GM19239 (cell line): ENCODE measurements at regions not wholly inside any gene's neighbourhood (a gene's known extent, or its start where the extent isn't known, plus 50 kb on each side); places are given as distances from the start of the nearest gene placed in this dataset.

ENCODE experiments used
- DNase-seq: peaks from one replicate; pipeline ENCODE4 v3.0.0; 2011; ENCODE audit warnings: low spot score; ENCODE audit not compliant: insufficient read length
- FAIRE-seq: peaks from 2 replicates; lab custom pipeline; 2011; peaks lifted over from hg19 to GRCh38; lab: Jason Lieb, UNC

DNA sequence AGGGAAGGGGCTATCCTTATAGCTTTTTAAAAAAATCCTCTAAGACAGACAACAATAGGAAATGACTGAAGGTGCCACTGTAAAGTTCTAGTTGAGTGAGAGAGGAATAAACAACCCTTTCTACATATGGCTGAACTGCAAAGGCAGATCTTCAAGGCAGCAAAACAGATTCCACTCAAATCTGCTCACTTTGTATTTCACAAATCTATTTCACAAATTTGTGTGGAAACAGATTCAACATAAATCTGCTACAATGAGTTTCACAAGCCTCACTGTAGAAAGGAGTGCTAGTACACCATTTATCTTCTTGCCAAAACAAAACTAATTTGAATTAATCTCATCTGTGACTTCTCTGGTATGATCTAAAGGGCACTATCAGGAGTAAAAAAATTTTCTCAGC, 451.3 kb downstream of the PLA2G4A start:
- DNase-seq (no peak), FAIRE-seq (no peak)

DNA sequence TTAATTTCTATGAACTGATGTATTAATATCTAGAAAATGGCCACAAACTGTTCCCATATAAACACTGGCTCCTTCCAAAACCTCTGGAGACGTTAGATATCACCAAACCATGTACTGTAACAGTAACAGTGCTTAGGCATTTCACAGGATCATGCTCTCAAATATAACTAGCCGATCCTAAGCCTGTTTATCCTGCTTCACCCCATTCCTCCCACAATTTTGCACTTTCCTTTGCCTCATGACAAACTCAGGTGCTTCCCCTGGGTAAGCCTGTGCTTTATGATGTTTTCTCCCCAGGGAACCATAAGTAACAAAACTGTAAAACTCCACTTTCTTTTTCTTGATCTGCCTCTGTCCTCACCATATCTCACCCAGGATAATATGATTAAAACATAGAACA, 452.3 kb downstream of the PLA2G4A start:
- no peak for DNase-seq
- FAIRE-seq = no peak

DNA sequence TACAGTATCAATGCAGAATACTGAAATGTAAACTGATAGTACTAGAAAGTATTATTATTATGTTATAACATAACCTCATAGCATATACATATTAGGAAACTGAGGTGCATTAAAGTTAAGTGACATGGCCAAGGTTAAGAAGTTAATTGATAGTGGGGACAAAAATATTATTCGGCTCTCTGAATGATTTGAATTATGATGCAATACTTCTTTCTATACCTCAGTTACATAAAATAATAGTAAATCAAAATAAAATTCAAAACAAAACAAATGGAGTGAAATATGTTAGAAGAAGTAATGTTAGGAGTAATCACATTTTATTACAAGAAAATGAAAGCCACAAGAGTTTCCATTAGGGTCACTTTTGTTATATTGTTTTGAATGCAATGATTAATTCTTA, 455.2 kb downstream of the PLA2G4A start:
- DNase-seq (no peak), FAIRE-seq (no peak)

DNA sequence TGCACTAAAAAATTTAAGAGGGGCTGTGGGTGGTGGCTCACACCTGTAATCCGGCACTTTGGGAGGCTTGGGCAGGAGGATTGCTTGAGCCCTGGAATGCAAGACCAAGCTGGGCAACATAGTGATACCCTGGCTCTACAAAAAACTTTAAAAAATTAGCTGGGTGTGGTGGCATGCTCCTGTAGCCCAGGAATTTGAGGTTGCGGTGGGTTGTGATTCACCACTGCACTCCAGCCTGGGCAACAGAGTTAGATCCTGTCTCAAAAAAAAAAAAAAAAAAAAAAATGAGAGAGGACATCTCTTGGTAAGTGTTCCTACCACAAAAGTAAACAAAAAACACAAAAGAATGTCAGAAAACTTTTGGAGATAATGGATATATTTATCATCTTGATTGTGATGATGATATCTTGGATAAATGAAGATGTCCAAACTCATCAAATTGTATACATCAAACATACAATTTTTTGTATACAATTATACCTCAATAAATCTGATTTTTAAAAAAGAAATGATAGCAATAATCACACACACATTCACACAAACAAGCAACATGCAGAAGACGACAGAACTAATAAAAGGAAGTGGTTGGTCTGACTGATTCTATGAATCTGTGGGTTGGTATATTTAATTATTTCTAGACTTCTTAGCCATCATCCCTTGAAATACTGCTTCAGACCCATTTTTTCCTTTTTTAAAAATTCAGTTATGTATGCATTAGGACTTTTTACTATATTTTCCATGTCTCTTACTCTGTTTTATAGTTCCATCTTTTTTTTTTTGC, 465.9 kb downstream of the PLA2G4A start:
- FAIRE-seq (no peak), DNase-seq (no peak)

DNA sequence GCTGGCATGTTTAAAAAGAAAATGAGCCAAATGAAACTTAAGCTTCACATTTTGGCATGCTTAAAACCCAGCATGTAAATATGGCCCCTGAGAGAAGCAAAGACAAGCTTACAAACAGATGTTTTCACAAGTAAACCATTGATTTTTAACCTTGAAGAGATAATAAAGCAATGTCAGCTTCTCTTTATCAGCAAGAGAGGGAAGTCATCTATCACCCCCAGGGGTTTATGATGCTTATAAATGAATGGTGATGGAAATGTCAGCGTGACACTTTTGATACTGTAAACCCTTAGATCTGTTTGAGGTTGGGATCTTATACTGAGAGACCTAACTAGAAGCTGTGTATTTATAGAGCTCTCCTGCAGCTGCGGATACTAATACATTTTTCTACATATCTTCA, 471.3 kb downstream of the PLA2G4A start:
- FAIRE-seq (no peak), DNase-seq (no peak)

DNA sequence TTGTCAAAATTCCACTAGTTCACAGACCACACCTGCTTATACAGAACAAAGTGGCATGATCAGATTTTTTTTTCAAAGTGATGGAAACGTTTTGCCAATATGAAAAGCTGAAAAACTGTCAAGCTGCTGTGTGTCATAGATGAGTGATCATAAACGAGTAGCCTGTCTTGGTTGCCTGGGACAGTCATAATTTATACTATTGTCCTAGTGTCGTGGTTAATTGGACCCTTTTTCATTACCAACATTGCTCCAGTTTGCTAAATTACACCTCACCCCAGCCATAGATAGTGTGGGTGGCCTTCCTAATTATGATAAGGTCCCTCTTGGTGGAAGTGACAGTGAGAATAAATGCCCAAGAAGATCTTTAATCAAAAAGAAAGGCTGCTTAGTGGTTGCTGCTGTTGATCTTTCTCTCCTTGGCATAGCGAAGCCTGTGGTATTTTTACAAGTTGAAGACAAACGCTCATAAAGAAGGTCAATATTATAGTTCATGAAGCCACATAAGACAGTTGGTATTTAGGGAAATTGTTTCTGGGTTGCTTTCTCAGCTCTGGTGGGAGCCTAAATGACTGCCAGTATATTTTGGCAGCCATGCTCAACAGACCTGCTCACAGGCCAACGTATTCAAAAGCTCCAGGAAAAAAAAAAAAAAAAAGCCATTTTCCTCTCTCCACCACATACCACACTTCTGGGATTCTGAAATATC, 478.1 kb downstream of the PLA2G4A start:
- no peak for FAIRE-seq
- no peak for DNase-seq

DNA sequence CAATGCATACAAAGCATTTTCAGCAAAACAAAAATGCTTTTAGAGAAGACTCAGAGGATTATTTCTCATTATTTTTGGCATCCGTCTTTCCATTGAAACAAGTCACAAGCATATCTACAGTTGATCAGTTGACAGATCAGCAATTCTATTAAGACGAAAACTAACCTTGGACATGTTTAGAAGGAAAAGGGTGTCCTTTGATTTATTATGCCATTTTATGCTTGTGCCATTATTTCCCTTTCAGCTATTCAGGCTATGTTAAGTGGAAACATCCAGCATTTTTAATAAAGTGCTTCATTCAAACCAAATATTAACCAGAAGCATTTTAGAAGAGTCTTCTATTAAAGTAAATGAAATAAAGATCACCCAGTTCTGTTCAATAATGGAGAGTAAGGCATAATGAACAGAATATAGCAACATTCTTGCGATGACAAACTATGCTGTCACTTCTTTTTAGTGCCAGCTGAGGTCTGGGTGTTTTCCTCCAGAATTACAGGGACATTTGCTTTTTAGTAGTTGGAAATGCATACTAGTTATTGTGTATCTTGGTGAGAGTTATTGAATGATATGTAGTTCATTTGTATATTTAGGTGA, 481.4 kb downstream of the PLA2G4A start:
- FAIRE-seq = no peak
- DNase-seq = no peak

DNA sequence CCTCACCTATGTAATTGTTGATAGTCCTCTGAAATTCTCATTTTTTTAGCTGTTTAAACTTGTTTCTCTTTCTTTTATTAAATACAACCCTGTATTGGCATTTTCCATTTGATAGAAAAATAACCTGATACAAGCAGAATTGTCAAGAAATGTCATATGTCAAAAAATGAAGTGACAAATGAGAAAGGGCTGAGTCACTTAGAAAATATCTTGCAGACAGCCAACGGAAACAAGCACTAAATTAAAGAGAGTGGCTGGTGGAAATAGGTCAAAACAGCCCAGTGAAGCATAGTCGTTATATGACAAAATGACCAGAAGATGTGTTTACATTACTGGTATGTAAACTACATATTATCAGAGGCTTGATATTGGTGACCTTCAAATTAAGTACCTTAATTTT, 484.4 kb downstream of the PLA2G4A start:
- no peak for FAIRE-seq
- DNase-seq = no peak

DNA sequence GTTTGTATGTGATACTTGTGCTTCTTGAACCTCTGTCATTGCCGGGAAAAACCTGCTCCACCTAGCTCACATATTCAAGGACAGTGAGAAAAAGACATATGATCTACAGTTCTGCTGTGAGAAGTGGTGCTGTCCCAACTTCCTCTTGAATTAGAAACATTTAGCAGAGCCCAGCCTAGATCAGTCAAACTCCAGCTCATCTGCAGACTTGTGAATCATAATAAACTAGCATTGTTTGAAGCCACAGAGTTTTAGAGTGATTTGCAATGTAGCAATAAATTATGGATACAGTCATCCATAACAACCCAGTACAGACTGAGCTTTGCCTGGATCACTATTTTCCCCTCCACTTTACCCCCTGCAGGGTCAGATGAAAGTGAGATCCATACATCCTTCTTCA, 497.8 kb downstream of the PLA2G4A start:
- FAIRE-seq = no peak

DNA sequence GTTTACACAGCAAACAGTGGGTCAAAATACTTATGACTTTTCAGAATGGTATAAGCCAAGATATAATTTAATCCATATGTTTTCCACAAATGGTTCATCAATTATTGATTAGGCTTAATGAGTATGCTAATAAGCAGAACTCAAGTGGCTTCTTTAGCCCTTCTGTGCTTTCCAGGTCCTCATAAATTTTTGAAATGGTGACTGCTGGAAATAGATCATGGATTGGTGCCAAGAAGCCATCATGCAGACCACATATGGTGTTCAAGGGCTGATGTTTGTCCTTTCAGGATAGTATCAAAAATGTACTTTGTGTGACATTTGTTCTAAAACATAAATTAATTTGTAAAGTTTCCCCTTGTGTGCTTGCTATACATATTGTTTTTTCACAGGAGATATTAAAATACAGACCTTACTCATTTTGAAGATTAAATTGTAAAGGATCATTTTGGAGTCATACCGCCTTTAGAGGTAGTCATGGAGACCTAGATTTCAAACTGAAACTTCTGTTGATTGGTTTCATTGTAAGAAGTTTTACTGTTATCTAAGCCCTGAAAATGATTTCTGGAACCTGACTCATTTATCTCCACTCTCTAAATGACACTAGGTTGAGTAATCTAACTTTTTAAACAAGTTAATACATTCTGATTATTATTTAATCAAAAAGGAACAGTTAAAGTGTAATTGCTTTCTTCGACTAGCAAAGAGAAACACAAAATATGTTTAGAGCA, 507.9 kb downstream of the PLA2G4A start:
- FAIRE-seq = no peak

More for the DNA sequence above, 497.8 kb downstream of the PLA2G4A start:
- DNase-seq = no peak

DNA sequence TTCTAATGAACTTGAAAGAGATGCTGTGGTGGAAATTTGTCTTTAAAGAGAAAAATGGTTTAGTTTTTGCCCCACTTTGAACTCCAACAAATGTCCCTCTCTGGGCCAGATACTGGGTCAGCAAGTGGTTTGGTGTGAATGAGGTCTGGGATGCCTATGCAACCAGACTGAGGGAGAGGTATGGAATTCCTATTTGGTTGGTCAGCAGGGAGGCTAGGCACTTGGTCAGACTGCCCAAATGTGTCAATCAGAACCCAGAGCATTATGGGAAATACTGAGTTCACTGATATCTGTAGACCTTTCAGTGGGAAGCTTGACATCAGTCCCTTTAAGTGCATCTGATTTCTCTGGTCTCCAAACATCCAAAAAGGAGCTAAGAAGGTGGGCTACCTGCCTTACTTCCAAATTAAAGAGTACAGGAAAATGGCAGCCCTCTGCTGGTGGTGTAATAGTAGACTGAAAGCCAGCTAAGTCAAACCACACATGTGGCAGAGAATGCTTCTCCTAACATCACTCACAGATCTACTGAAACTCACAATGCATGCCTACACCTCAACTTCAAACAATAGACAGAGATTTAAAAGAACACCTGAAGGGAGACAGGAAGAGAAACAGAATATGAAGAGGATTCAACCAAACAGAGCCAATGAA, 510.1 kb downstream of the PLA2G4A start:
- DNase-seq = no peak
- no peak for FAIRE-seq

More for the DNA sequence above, 507.9 kb downstream of the PLA2G4A start:
- DNase-seq = no peak

DNA sequence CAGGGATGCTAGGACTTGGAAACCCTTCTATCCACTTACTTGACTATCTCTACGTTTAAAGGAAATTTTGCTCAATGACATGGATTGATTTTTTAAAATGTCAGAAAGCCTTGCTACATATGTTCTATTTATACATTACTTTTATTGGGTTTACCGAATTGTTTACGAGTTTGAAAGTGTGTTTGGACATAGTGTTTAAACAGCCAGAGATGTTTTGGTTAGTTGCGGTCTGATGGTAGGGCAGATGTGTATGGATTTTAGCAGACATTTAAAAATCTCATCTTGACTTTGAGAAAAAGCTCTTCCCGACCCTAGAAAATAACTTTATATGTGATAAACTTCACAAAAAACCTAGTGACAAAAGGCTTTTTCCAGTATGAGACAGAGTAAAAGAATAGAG, 513.7 kb downstream of the PLA2G4A start:
- FAIRE-seq = no peak

DNA sequence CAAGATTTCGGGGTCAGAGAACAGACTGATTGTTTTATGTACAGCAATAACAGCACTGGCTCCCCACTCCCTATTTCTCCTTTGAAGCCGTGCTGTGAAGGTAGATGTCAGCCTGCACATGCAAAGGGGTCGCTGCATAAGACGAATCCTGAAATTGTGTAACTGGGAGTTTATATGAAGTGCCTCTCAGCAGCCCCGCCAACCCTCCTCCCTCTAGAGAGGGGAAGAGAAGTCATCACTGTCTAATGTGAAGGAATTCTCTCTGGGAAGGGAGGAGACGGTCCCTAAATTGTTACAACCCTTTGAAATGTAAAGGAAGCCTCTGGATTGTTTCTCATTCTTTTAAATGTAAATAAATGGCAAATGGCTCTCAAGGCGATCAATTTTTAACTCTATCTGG, 545.3 kb downstream of the PLA2G4A start:
- no peak for DNase-seq

More for the DNA sequence above, 513.7 kb downstream of the PLA2G4A start:
- DNase-seq = no peak

DNA sequence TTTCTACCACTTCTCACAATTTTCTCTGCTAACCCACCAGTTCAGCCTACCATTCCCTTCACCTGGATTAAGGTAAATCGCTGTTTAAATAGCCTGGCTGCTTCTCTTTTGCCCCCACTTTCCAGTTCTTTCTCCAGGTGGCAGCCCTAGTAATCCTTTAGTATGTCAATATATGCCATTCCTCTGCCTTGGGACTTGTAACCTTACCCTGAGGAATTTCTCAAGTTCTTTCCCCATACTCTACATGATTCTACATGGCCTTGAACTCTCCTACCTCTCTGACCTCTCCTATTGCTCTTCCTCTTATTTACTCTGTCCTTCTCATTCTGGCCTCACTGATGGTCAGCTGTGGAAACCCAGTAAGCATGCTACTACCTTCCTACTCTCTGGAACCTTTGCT, 546.0 kb downstream of the PLA2G4A start:
- FAIRE-seq (no peak), DNase-seq (no peak)

More for the DNA sequence above, 545.3 kb downstream of the PLA2G4A start:
- FAIRE-seq = no peak

DNA sequence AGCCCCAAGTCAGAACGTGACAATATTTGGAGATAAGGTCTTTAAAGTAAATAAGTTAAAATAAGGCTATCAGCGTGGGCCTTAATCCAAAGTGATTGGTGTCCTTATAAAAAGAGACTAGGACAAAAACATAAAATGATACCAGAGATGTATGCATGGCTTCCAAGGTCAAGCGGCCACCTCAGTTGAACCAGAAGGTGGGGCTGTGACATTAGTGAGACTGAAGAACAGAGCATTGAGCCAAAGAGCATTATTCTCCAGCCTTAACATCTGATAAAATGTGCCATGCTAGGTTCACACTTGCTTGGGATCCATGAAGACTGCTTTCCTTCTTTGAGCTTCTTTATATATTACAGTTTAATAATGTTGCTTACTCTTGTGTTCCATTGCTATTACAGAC, 554.6 kb downstream of the PLA2G4A start:
- FAIRE-seq (no peak), DNase-seq (no peak)

DNA sequence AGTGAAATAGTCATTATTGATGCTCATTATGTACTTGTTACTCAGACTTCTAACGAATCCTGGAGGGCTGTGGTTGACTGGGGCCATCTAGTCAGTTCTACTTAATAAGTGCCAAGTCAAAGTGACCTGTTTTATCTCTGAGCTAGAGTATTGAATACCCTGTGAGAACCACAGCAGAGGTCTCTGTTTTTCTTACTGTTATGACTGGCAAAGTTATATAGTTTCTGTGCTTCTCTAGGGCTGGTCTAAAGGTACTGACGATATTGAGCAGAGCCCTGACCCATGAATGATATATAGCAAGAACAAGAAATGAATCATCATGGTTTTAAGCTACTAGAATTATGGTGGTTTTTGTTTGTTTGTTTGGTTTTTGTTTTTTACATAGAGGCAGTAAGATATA, 555.8 kb downstream of the PLA2G4A start:
- FAIRE-seq = no peak

DNA sequence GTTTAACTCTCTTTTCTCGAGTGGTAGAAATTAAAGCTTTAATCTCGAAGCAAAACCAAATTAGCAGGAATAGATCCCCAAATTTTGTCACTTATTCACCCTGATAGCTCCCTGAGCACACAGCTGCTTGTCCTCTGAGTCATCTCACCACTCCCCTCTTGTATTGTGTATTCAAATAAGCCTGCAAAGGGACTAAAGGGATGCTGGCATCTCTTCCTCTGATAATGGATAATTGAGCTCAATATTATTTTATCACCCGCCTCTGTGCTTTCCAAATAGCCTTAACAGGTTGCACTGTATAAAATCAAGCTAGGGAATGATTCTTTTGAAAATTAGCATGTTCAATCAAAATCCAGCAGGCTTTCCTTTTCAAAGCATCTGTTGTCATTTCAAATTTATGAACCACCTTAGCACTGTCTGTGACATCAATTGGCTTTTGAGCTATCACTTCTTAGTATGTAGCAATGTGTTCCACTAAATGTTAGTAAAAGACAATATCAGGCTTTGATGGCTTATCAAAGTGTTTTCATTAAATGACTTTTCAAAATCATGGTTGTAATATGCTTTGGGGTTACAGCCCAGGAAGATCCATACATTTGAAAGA, 561.6 kb downstream of the PLA2G4A start:
- FAIRE-seq = no peak
- DNase-seq = no peak

More for the DNA sequence above, 555.8 kb downstream of the PLA2G4A start:
- no peak for DNase-seq

DNA sequence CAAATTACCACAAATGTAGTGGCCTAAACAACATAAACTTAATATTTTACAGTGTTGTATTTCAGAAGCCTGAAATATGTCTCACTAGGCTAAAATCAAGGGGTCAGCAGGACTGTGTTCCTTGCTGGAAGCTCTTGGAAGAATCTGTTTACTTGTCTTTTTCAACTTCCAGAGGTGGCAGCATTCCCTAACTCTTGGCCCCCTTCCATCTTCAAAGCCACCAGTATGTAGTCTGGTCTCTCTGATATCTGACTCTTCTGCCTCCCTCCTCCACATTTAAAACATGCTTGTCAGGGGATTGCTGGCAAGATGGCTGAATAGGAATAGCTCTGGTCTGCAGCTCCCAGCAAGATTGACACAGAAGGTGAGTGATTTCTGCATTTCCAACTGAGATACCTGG, 567.5 kb downstream of the PLA2G4A start:
- DNase-seq (no peak), FAIRE-seq (no peak)

DNA sequence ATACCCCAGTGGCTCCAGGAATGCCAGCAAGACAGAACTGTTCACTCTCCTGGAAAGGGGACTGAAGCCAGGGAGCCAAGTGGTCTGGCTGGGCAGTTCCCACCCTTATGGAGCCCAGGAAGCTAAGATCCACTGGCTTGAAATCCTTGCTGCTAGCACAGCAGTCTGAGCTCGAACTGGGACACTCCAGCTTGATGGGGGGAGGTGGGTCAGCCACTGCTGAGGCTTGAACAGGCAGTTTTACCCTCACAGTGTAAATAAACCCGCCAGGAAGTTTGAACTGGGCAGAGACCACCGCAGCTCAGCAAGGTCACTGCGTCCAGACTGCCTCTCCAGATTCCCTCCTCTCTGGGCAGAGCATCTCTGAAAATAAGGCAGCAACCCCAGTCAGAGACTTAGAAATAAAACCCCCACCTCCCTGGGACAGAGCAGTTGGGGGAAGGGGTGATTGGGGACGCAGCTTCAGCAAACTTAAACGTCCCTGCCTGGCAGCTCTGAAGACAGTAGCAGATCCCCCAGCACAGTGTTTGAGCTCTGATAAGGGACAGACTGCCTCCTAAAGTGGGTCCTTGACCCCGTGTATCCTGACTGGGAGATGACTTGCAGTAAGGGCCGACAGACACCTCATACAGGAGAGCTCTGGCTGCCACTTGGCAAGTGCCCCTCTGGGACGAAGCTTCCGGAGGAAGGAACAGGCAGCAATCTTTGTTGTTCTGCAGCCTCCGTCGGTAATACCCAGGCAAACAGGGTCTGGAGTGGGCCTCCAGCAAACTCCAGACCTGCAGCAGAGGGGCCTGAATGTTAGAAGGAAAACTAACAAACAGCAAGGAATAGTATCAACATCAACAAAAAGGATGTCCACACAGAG, 568.4 kb downstream of the PLA2G4A start:
- DNase-seq = no peak
- FAIRE-seq = no peak
